ENCODE measurements at regions not wholly inside any gene's neighbourhood (a gene's known extent, or its start where the extent isn't known, plus 50 kb on each side); places are given as distances from the start of the nearest gene placed in this dataset.

GRCh38 chr3:40851836-40852235 lies 327.1 kb downstream of the ZNF621 start:
- no peaks in the 10 kb centered on the region for H3K79me2 ChIP-seq (ENCODE audit: insufficient read depth, low read length)
- H3K9ac ChIP-seq (ENCODE audit: low read length) = no peak overlapping the region
- no peak overlapping the region for H3K4me3 Mint-ChIP-seq (ENCODE audit: unreplicated experiment)
- no peak overlapping the region for H3K27ac ChIP-seq (ENCODE audit: low read depth, low read length)
- DNase-seq (ENCODE audit: low read depth) (no peak), FAIRE-seq (no peak)
- peaks cover 7% of the 10 kb centered on the region for H3K4me1 Mint-ChIP-seq (ENCODE audit: low read depth, unreplicated experiment)
- H3K4me3 ChIP-seq (ENCODE audit: insufficient read depth, low read depth, low read length) = no peak overlapping the region
- no peaks in the 10 kb centered on the region for H3K9me3 ChIP-seq (ENCODE audit: insufficient read depth, low read depth, low read length)
- no peak overlapping the region for H3K27ac Mint-ChIP-seq (ENCODE audit: unreplicated experiment)
- no peaks in the 10 kb centered on the region for H3K9me3 Mint-ChIP-seq (ENCODE audit: unreplicated experiment)
- H3K4me1 ChIP-seq (ENCODE audit: insufficient read depth, low read length) = no peaks in the 10 kb centered on the region
- no peak overlapping the region for H3K4me2 ChIP-seq (ENCODE audit: low read length)
- TF ChIP-seq EZH2 (IDR thresholded peaks at IDR 0.05; ENCODE audit: insufficient read depth, low read length) = no peak
- TF ChIP-seq, protein P1, sequence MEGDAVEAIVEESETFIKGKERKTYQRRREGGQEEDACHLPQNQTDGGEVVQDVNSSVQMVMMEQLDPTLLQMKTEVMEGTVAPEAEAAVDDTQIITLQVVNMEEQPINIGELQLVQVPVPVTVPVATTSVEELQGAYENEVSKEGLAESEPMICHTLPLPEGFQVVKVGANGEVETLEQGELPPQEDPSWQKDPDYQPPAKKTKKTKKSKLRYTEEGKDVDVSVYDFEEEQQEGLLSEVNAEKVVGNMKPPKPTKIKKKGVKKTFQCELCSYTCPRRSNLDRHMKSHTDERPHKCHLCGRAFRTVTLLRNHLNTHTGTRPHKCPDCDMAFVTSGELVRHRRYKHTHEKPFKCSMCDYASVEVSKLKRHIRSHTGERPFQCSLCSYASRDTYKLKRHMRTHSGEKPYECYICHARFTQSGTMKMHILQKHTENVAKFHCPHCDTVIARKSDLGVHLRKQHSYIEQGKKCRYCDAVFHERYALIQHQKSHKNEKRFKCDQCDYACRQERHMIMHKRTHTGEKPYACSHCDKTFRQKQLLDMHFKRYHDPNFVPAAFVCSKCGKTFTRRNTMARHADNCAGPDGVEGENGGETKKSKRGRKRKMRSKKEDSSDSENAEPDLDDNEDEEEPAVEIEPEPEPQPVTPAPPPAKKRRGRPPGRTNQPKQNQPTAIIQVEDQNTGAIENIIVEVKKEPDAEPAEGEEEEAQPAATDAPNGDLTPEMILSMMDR (IDR thresholded peaks at IDR 0.05; ENCODE audit: insufficient read depth, low read depth, low read length) = no peak
- H3K36me3 Mint-ChIP-seq (ENCODE audit: low read depth, unreplicated experiment) = no peaks in the 10 kb centered on the region
- H2AFZ ChIP-seq (ENCODE audit: low read depth, low read length) = no peak overlapping the region
- H3K27me3 ChIP-seq (ENCODE audit: insufficient read depth, low read length) = no peaks in the 10 kb centered on the region
- H3K27me3 Mint-ChIP-seq (ENCODE audit: low read depth, unreplicated experiment) = peaks cover 2% of the 10 kb centered on the region
- H3K36me3 ChIP-seq (ENCODE audit: insufficient read depth, low read length) = no peaks in the 10 kb centered on the region
- no peaks in the 10 kb centered on the region for H4K20me1 ChIP-seq (ENCODE audit: insufficient read depth, low read length)

GRCh38 chr3:40852712-40853111 lies 328.0 kb downstream of the ZNF621 start:
- no peaks in the 10 kb centered on the region for H3K4me1 ChIP-seq (ENCODE audit: insufficient read depth, low read length)
- TF ChIP-seq EZH2 (IDR thresholded peaks at IDR 0.05; ENCODE audit: insufficient read depth, low read length) = no peak
- TF ChIP-seq, protein P1 (IDR thresholded peaks at IDR 0.05; ENCODE audit: insufficient read depth, low read depth, low read length) = no peak
- H3K27ac ChIP-seq (ENCODE audit: low read depth, low read length) = no peak overlapping the region
- H3K4me1 Mint-ChIP-seq (ENCODE audit: low read depth, unreplicated experiment) = peaks cover 1% of the 10 kb centered on the region
- H3K4me3 ChIP-seq (ENCODE audit: insufficient read depth, low read depth, low read length) = no peak overlapping the region
- FAIRE-seq (no peak), DNase-seq (ENCODE audit: low read depth) (no peak)
- H3K9me3 ChIP-seq (ENCODE audit: insufficient read depth, low read depth, low read length) = no peaks in the 10 kb centered on the region
- peaks cover 2% of the 10 kb centered on the region for H3K27me3 Mint-ChIP-seq (ENCODE audit: low read depth, unreplicated experiment)
- no peak overlapping the region for H2AFZ ChIP-seq (ENCODE audit: low read depth, low read length)
- no peaks in the 10 kb centered on the region for H3K36me3 Mint-ChIP-seq (ENCODE audit: low read depth, unreplicated experiment)
- H3K79me2 ChIP-seq (ENCODE audit: insufficient read depth, low read length) = no peaks in the 10 kb centered on the region
- H3K4me2 ChIP-seq (ENCODE audit: low read length) = no peak overlapping the region
- no peak overlapping the region for H3K27ac Mint-ChIP-seq (ENCODE audit: unreplicated experiment)
- H4K20me1 ChIP-seq (ENCODE audit: insufficient read depth, low read length) = no peaks in the 10 kb centered on the region
- no peaks in the 10 kb centered on the region for H3K9me3 Mint-ChIP-seq (ENCODE audit: unreplicated experiment)
- no peaks in the 10 kb centered on the region for H3K36me3 ChIP-seq (ENCODE audit: insufficient read depth, low read length)
- no peak overlapping the region for H3K9ac ChIP-seq (ENCODE audit: low read length)
- no peak overlapping the region for H3K4me3 Mint-ChIP-seq (ENCODE audit: unreplicated experiment)
- H3K27me3 ChIP-seq (ENCODE audit: insufficient read depth, low read length) = no peaks in the 10 kb centered on the region

DNA sequence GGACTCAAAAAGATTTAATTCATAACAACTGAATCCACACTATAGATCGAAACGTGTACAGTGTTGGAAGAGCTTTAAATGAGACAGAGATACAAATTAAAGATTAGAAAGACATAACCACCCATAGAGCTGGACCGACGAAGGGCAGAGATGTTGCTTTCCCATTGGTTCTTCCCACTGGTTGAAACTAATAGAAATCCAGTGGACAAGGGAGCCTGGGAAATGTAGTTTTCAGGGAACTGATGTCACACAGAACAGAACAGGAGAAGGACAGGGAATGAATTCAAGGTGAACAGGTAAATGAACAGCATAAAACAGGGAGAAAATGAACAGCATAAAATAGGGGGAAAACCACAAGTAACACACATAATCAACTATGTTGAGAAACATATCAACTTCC lies 328.7 kb downstream of the ZNF621 start:
- no peaks in the 10 kb centered on the region for H3K9me3 ChIP-seq (ENCODE audit: insufficient read depth, low read depth, low read length)
- no peak overlapping the region for H3K27ac Mint-ChIP-seq (ENCODE audit: unreplicated experiment)

More for the DNA sequence above, 328.7 kb downstream of the ZNF621 start:
- Mint-ChIP-seq H3K36me3 (ENCODE audit: low read depth, unreplicated experiment) (no peaks in the 10 kb centered on the region), H3K4me3 (ENCODE audit: unreplicated experiment) (no peak overlapping the region), H3K27me3 (ENCODE audit: low read depth, unreplicated experiment) (peaks cover 4% of the 10 kb centered on the region), H3K9me3 (ENCODE audit: unreplicated experiment) (no peaks in the 10 kb centered on the region), H3K4me1 (ENCODE audit: low read depth, unreplicated experiment) (no peaks in the 10 kb centered on the region)
- TF ChIP-seq EZH2 (IDR thresholded peaks at IDR 0.05; ENCODE audit: insufficient read depth, low read length) = no peak
- TF ChIP-seq, protein P1 (IDR thresholded peaks at IDR 0.05; ENCODE audit: insufficient read depth, low read depth, low read length) = no peak
- Histone ChIP-seq H3K9ac (ENCODE audit: low read length) (no peak overlapping the region), H3K79me2 (ENCODE audit: insufficient read depth, low read length) (no peaks in the 10 kb centered on the region), H3K27ac (ENCODE audit: low read depth, low read length) (no peak overlapping the region), H3K27me3 (ENCODE audit: insufficient read depth, low read length) (no peaks in the 10 kb centered on the region), H4K20me1 (ENCODE audit: insufficient read depth, low read length) (no peaks in the 10 kb centered on the region), H3K36me3 (ENCODE audit: insufficient read depth, low read length) (no peaks in the 10 kb centered on the region), H3K4me3 (ENCODE audit: insufficient read depth, low read depth, low read length) (no peak overlapping the region), H3K4me1 (ENCODE audit: insufficient read depth, low read length) (no peaks in the 10 kb centered on the region), H3K4me2 (ENCODE audit: low read length) (no peak overlapping the region), H2AFZ (ENCODE audit: low read depth, low read length) (no peak overlapping the region)
- FAIRE-seq (no peak), DNase-seq (ENCODE audit: low read depth) (no peak)
